Skeletal muscle satellite cell (primary cell): ENCODE measurements at regions not wholly inside any gene's neighbourhood (a gene's known extent, or its start where the extent isn't known, plus 50 kb on each side); places are given as distances from the start of the nearest gene placed in this dataset.
"Not testable (repeated sequence)": the region's sequence is repeated elsewhere in the genome, so short reads cannot be mapped to it uniquely, and the experiment has no call there.

Source experiments
- H3K27me3 ChIP-seq: 2 replicates; pipeline ENCODE4 v1.7.0; 2013; ENCODE audit warnings: low read length; ENCODE audit not compliant: control insufficient read depth, insufficient read depth
- H3K36me3 ChIP-seq: 2 replicates; pipeline ENCODE4 v1.7.0; 2013; ENCODE audit warnings: mild to moderate bottlenecking, control low read depth, low read length; ENCODE audit not compliant: insufficient read depth
- H3K4me1 ChIP-seq: 2 replicates; pipeline ENCODE4 v1.7.0; 2013; ENCODE audit warnings: low read length; ENCODE audit not compliant: control insufficient read depth, insufficient read depth
- H3K4me2 ChIP-seq: 2 replicates; pipeline ENCODE4 v1.7.0; 2013; ENCODE audit warnings: mild to moderate bottlenecking, low read length
- H3K4me3 ChIP-seq: 2 replicates; pipeline ENCODE4 v1.7.0; 2013; ENCODE audit warnings: low read length
- H3K9ac ChIP-seq: 2 replicates; pipeline ENCODE4 v1.7.0; 2013; ENCODE audit warnings: mild to moderate bottlenecking, low read depth, low read length, moderate library complexity
- H3K9me3 ChIP-seq: replicated peaks from 2 replicates; pipeline ENCODE4 v1.7.0; 2013; ENCODE audit warnings: mild to moderate bottlenecking, control low read depth, low read length

- Histone ChIP-seq H3K4me2 (peak overlapping the region; percentile 35), H3K4me1 (peaks cover 26% of the 10 kb centered on the region), H3K36me3 (no peaks in the 10 kb centered on the region), H3K9ac (no peak overlapping the region), H3K4me3 (peak overlapping the region; percentile 29), H3K27me3 (peaks cover 1% of the 10 kb centered on the region), H3K9me3 (no peaks in the 10 kb centered on the region)
Observed at GRCh38 chr15:75776065-75776423, 63.4 kb upstream of the CSPG4 start.

- Histone ChIP-seq H3K27me3 (no peaks in the 10 kb centered on the region), H3K36me3 (no peaks in the 10 kb centered on the region)
Observed at GRCh38 chr15:75775296-75776064, 62.8 kb upstream of the CSPG4 start.

DNA sequence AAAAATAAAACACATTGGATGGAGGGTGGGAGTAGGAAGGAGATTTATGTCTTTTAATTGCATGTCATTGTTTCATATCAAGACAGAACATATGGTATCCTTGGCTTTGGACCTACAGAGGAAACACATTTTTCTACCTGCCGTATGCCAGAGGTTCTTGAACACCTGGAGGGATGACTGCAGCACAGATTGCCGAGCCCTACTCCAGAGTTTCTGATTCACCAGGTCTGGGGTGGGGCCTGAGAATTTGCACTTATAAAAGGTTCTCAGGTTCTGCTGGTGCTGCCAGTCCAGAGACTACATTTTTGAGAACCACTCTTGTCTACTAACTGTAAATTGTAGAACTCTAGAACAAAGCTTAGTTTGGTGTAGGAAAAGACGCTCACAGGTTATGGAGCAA, 61.3 kb upstream of the CSPG4 start:
- H3K4me1 ChIP-seq, result peaks cover 26% of the 10 kb centered on the region
- not testable (repeated sequence) for H3K36me3 ChIP-seq, H3K9ac ChIP-seq, H3K27me3 ChIP-seq, H3K9me3 ChIP-seq, H3K4me3 ChIP-seq, H3K4me2 ChIP-seq

More at GRCh38 chr15:75775296-75776064, 62.8 kb upstream of the CSPG4 start:
- H3K9ac ChIP-seq, result no peak overlapping the region
- H3K9me3 ChIP-seq, result no peaks in the 10 kb centered on the region
- H3K4me2 ChIP-seq, result peak overlapping the region; percentile 35
- H3K4me1 ChIP-seq, result peaks cover 26% of the 10 kb centered on the region
- peak overlapping the region; percentile 29 for H3K4me3 ChIP-seq

DNA sequence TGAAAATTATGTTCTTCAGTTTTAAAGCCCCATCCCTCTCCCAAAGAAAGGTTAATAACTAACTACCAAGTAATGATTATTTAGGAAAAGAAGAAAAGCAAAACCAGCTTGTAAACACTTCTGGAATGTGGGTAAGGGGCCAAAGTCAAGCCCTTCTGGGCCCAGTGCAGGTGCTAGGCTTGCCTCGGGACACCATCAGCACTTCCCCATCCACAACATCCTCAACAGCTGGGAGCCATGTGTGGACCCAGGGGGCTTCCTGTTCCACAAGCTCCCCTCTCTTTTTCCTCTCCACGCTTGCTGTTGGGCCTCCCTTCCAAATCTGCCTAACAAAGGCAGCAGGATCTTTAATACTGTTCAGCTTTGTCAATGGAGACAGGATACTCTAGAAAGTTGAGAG, 58.4 kb upstream of the CSPG4 start:
- H3K4me3 ChIP-seq, H3K9me3 ChIP-seq, H3K27me3 ChIP-seq: not testable (repeated sequence)

DNA sequence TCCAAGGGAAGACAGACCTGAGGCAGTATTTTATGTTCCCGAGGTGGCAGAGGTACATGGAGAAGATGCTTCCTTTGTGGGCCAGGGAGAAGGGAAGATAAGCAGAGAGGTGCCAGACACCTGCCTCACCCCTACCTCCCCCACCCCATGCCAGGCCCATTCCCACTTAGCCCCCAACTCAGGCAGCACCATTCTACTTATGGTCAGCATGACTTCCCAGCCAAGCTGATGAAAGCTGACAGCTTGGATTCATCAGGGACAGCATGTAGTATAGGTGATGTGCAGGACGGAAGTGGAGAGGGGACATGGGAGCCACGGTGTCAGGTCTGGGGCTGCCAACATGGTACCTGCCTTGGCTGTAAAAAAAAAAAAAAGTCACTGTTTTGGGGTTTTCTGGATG, 57.5 kb upstream of the CSPG4 start:
- no peaks in the 10 kb centered on the region for H3K9me3 ChIP-seq
- H3K4me1 ChIP-seq, result no peaks in the 10 kb centered on the region
- H3K36me3 ChIP-seq, result no peaks in the 10 kb centered on the region

More for the DNA sequence above, 58.4 kb upstream of the CSPG4 start:
- not testable (repeated sequence) for H3K9ac ChIP-seq, H3K36me3 ChIP-seq, H3K4me2 ChIP-seq, H3K4me1 ChIP-seq

GRCh38 chr15:75768526-75768925, 55.9 kb upstream of the CSPG4 start:
- H3K9me3 ChIP-seq, H3K4me2 ChIP-seq, H3K9ac ChIP-seq, H3K27me3 ChIP-seq, H3K36me3 ChIP-seq, H3K4me3 ChIP-seq, H3K4me1 ChIP-seq: not testable (repeated sequence)

More for the DNA sequence above, 57.5 kb upstream of the CSPG4 start:
- Histone ChIP-seq H3K27me3 (peaks cover 3% of the 10 kb centered on the region), H3K9ac (no peak overlapping the region), H3K4me2 (no peak overlapping the region), H3K4me3 (no peak overlapping the region)

- not testable (repeated sequence) for H3K9ac ChIP-seq, H3K4me1 ChIP-seq, H3K36me3 ChIP-seq, H3K4me3 ChIP-seq, H3K9me3 ChIP-seq, H3K4me2 ChIP-seq, H3K27me3 ChIP-seq
Observed at GRCh38 chr15:75765551-75766305, 53.1 kb upstream of the CSPG4 start.

DNA sequence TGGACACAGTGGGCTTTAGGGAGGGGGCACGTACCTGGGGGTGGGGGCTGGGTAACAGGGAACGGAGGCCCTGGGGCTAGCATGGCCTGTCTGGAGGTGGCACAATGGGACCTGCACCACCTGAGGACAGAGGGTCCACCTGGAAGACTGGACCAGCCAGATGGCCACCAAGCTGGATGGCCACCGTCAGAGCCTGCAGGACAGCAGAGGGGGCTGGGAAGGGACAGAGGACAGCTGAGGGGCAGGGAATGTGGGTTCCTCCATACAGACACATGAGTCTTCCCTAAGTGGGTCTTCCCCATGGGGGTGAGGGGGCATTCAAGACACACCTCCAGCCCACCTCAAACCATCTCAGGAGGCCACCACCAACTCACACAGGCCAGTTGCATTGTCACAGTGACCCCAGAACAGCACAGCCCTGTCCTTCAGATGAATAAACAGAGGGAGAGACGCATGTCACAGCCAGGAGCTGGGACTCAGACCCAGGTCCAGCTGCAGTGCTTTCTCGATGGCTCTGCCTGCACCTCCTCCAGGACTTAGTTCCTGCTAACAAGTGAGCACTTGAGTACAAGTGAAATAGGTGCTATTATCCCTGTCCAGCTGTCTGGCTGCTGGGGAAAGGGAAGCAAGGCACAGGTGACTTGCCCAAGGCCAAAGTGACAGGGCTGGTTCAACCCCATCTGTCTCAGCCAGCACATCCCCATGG, 52.4 kb upstream of the CSPG4 start:
- H3K4me2 ChIP-seq, H3K4me1 ChIP-seq, H3K9ac ChIP-seq, H3K27me3 ChIP-seq, H3K36me3 ChIP-seq, H3K9me3 ChIP-seq, H3K4me3 ChIP-seq: not testable (repeated sequence)

GRCh38 chr15:75763635-75764600, 51.3 kb upstream of the CSPG4 start:
- not testable (repeated sequence) for H3K9me3 ChIP-seq, H3K4me2 ChIP-seq, H3K27me3 ChIP-seq, H3K4me3 ChIP-seq, H3K4me1 ChIP-seq, H3K36me3 ChIP-seq, H3K9ac ChIP-seq

GRCh38 chr15:75763137-75763611, 50.5 kb upstream of the CSPG4 start:
- no peaks in the 10 kb centered on the region for H3K9me3 ChIP-seq
- H3K4me2 ChIP-seq, result no peak overlapping the region
- peaks cover 6% of the 10 kb centered on the region for H3K4me1 ChIP-seq
- no peak overlapping the region for H3K4me3 ChIP-seq
- no peak overlapping the region for H3K9ac ChIP-seq
- no peaks in the 10 kb centered on the region for H3K36me3 ChIP-seq
- peaks cover 3% of the 10 kb centered on the region for H3K27me3 ChIP-seq
